Glomerular visceral epithelial cell (primary cell): ENCODE measurements at regions not wholly inside any gene's neighbourhood (a gene's known extent, or its start where the extent isn't known, plus 50 kb on each side); places are given as distances from the start of the nearest gene placed in this dataset.
A peak's percentile ranks its signal among the peaks of the same experiment; 100 is the strongest.

Source experiments
- DNase-seq: peaks from one replicate; pipeline ENCODE4 v3.0.0-alpha.2; 2016; ENCODE audit errors: extremely low spot score

DNA sequence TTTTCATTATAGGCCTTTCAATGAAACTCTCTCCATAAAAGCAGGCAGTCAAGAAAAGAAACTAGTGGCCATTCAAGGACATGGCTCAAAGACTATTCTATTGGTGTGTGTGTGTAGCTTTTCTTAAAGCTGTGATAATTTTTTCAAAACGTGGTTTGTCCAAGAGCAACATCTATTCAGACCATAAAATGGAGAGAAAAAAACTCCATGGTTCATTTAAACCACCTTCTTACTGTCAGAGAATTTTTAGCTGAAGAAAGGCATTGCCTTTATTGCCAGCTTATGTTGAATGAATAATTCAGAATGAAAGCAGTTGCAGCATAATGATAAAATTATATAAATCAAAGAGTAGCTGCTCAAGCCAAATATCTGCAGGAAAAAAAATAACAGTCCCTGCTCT lies 325.5 kb downstream of the PCDH18 start:
- DNase-seq, result no peak

- DNase-seq, result no peak
These were observed 328.7 kb downstream of the PCDH18 start for GRCh38 chr4:137203601-137204000.

GRCh38 chr4:137200322-137200721 lies 332.0 kb downstream of the PCDH18 start:
- DNase-seq, result no peak

DNA sequence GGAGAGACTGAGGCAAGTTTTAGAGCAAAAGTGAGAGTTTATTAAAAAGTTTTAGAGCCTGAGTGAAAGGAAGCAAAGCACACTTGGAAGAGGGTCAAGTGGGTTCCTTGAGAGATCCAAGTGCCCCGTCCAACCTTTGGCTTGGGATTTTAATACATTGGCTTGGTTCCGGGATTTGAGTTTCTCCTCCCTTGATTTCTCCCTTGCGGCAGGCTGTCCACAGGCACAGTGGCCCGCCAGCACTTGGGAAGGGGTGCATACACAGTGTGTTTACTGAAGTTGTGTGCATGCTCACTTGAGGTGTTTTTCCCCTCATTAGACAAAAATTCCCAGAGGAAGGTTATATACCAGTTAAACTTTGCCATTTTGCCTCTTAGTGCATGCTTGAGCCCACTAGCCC lies 333.5 kb downstream of the PCDH18 start:
- DNase-seq, result no peak

DNA sequence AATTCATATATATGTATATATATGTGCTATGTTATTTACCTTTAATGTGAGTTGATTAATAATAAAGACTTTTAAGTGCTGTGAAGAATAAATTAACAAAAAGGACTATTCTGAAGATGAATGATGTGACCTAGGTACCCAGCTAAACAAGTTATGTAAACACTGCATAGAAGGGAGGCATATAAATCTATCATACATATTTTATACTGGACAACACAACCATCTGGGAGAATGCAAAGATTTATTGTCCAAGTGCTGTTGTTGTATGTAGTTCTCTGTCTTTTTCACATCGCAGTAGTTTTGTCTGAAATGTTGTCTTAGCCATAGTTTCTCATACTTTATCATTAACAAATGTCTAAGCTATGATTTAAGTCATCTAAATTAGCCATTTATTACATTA lies 337.6 kb downstream of the PCDH18 start:
- no peak for DNase-seq

DNA sequence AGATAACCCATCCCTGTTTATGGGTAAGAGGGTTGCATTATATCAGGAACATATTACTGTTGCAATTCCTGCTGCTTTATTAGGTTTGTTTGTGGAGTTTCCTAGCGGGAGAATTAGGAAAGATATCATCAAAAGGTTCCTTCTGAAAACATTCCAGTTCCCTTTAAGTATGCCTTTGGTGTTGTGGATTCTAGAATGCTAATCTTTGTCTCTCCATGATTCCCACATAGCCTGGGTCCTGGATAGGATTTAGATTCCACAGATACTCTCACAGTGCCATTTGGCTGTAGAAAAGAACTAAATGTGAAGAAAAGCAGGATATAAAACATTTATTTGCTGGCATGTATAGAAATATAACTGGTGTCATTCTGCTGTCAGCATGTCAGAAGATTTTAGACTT lies 338.7 kb downstream of the PCDH18 start:
- DNase-seq, result no peak

DNA sequence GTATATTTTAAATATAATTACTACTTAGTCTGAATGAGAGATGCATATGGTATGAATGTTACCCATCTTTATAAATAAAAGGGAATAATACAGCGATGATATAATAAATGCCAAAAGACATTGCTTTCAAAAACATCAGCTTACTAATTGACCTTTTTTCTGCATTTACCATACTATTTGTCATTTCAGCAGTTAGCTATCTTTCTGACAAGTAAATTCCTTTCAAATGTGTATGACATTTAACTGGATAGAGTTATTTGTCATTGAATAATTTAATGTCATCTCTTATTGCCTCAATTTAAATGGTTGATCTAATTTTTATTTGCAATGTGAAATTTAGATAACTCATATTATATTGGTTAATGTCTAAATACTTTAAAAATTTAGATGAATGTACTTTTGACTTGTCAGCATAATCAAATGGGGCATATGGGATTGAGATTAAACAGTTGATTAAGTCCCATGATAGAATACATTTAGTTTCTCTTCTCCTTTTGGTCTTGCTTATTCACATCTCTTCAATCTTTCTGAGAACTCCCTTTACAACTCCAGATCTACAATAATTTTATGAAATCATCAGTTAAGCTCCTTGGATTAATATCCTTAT lies 350.9 kb downstream of the PCDH18 start:
- no peak for DNase-seq

DNA sequence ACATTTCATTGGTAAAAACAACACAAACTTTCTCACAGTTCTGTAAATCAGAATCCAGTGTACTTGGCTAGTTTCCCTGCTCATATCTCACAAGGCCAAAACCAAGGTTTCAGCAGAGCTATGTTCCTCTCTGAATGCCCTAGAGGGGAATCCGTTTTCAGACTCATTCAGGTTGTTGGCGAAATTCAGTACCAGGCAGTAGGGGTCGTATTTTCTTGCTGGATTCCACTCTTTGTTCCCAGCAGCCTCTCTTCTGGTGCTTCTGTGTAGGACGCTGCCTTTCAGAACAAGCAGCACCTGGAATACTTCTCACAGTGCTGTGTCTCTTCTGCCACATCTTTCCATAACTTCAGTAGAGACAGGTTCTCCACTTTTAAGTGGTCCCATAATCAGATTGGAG lies 351.9 kb downstream of the PCDH18 start:
- DNase-seq, result no peak

DNA sequence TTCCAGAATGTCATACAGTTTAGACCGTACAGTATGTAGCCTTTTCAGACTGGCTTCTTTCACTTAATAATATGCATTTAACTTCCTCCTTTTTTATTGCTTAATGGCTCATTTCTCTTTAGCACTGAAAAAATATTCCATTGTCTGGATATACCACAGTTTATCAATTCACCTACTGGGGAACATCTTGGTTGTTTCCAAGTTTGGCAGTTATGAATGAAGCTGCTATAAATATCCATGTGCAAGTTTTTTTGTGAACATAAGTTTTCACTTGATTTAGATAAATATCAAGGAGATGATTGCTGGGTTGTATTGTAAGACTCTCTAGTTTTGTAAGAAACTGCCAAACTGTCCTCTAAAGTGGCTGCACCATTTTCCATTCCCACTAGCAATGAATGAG lies 375.5 kb downstream of the PCDH18 start:
- DNase-seq, result no peak

- DNase-seq, result peak; percentile 4
These were observed 376.2 kb downstream of the PCDH18 start for GRCh38 chr4:137156054-137156453.

- no peak for DNase-seq
These were observed 401.1 kb downstream of the PCDH18 start for GRCh38 chr4:137131201-137131600.

GRCh38 chr4:137129845-137130244 lies 402.4 kb downstream of the PCDH18 start:
- DNase-seq, result no peak

DNA sequence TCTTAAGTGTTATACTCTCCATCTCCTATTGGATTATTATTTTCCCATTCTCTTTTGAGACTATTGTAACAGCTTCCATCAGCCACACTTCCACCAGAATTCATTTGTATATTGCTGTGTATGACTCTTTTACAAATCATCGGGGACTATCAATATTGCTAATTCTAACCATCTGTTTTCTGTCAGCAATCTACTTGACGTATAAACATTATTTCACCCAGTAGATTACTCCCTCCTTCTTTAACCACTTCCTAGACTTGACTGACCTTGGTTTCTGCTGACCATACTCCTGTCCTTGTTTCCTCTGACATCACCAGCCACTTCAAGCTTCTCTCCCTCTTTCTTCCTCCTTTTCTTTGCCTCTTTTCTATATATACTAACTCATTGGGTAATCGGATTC lies 402.9 kb downstream of the PCDH18 start:
- no peak for DNase-seq

GRCh38 chr4:137125011-137125410 lies 407.3 kb downstream of the PCDH18 start:
- DNase-seq, result no peak

- peak; percentile 59 for DNase-seq
These were observed 407.9 kb downstream of the PCDH18 start for GRCh38 chr4:137124278-137124932.

GRCh38 chr4:137122876-137123275 lies 409.4 kb downstream of the PCDH18 start:
- DNase-seq, result no peak

DNA sequence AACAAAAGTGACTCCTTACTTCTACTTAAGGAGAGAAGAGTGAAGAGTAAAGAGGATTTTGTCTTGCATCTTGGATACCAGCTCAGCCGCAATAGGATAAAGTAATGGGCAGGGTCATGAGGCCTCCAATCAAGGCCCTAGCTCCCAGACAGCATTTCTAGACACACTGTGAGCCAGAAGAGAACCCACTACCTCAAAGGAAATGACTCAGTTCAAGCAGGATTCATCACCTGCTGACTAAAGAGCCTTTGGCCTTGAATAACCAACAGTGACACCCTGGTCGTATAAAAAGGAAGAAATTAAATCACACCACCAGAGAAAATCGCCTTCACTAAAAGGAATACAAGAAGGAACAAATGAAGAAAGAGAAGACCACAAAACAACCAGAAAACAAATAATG lies 416.1 kb downstream of the PCDH18 start:
- DNase-seq, result no peak

GRCh38 chr4:137106733-137107132 lies 425.6 kb downstream of the PCDH18 start:
- no peak for DNase-seq

DNA sequence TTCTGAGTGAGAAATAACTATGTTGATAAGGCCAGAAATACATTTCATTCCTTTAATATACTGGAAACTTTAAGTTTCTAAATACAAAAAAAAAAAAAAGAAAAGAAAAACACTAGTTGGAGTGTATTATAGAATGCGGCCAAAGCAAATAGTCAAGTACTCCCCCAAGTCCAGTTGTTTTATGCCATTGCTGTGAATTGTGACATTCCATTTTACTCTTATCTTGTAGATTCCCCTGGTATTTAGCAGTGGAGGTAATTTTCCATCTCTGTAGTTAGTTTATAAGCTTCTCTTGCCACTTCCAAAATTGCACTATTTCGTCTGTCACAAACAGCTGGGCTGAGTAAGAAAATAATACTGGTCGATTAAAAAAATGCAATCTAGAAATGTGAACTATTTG lies 426.0 kb downstream of the PCDH18 start:
- no peak for DNase-seq

DNA sequence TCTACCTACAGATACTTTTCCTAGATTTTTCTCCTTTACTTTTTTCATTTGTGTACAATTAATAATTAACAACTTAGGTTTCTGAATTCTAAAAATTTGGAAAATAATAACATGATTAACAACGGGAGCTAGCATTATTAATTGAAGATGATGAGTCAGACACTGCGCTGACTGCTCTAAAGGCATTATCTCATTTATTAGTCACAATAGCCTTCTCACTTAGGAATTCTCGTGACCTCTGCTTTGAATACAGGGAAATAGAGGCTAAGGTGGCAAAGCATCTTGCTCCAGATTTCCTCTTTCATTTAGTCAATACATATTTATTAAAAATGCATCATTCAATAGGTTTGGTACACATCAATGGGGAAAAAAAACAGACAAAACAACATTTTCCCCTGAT lies 441.3 kb downstream of the PCDH18 start:
- no peak for DNase-seq

DNA sequence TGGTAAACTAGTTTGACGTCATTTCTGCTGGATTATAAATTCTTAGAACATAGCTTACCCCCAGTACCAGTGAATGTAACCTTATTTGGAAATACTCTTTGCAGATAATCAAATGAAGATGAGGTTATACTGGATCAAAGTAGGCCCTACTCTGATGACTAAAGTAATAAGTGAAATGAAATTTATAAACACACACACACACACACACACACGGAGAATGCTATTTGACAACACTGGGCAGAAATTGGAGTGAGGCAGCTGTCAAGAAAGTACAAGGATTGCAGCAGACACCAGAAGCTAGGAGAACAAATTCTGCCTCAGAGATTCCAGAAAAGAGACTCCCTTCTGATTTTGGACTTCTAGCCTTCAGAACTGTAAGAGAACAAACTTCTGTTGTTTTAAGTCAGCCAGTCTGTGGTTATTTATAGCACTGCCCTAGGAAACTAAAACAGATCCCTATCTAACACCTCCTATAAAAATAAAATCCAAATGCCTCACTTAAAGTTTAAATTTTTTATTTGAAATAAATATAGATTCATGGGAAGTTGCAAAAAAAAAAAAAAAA lies 448.6 kb downstream of the PCDH18 start:
- DNase-seq, result no peak

GRCh38 chr4:137082061-137082460 lies 450.2 kb downstream of the PCDH18 start:
- DNase-seq, result no peak

DNA sequence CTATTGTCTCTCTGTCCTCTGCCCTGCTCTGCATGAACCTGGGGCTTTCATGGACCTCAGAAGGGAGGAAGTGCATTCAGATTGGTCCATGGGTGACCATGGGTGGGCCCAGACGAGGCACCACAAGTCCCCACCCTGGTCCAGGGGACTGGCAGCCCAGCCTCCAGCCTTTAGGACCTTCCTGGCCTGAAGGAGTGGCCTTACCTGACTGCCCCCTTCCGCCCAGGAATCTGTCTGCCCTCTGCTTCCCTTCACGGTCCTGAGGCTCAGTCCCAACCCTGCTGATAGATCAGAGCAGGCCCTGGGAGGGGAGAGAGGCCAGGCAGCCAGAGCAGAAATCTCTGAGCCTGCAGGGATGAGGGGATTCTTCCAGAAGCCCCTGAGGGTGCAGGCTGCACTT lies 455.4 kb downstream of the PCDH18 start:
- no peak for DNase-seq

DNA sequence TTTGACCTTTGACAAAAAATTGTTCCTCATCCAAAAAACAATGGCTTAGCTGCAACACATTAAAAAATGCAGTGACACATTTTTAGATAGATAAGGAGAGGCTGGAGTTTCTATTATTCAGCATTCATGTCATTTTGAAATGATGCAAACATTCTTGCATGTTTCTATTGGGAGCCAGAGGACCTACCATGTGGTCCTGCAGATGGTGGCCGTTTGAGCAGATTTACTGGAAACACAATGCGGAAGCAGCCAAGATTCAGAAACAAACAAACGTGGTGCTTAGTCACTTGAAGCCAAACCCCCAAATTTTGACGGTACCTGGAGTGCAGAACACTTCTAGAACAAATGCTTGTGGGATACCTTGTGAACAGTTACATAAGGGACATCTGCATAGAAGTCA lies 456.7 kb downstream of the PCDH18 start:
- no peak for DNase-seq
